Activated CD4-positive, alpha-beta T cell treated with anti-CD3 and anti-CD28 coated beads, Interleukin-10, Interleukin-2, amounts not matched to agents 100 ng/mL and 50 ng/mL, durations not matched to agents 16 hours and 8 hours (primary cell): ENCODE measurements at regions not wholly inside any gene's neighbourhood (a gene's known extent, or its start where the extent isn't known, plus 50 kb on each side); places are given as distances from the start of the nearest gene placed in this dataset.
"Not testable (repeated sequence)": the region's sequence is repeated elsewhere in the genome, so short reads cannot be mapped to it uniquely, and the experiment has no call there.

Experiments
- DNase-seq: peaks from one replicate; pipeline ENCODE4 v3.0.0-alpha.2; 2020

DNA sequence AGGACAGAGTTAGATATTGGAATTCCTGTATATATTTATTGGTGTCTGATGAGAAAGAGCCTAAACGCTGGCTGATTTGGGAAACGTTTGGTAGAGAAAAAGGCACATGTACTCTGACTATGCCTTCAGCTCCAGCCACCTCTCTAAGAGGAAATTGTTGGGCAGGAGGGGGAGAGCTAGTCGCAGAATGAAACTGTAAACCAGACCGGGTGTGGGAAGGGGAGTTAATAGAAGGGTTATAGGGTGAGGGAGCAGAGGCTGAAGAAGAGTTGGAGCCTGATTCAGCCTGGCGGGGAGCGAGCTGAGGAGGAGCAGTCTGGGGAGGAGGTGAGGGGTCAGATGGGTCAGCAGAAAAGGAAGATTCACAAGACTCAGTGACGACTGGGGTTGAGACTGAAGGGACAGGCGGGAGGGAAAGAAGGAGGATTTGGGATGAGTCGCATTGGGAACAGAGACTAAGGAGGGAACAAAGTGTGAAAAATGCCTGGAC is 54.2 kb upstream of the RHOU start:
- DNase-seq = not testable (repeated sequence)

DNA sequence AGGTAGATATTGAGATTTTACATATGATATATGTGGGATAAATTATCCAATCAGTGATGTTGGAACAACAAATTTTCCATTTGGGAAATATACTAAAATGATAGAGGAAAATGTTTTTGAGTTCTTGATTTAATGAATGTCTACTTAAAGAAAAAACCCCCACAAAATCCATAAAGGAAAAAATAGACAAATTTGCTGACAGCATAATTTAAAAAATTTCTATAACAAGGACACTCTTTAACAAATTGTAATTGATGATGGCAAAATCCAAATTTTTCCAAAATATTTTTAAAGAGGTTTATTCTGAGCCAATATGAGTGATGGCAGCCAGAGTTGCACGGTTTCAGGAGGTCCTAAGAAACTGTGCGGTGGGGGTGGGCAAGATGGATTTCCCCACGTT is 51.9 kb upstream of the RHOU start:
- no peak for DNase-seq

DNA sequence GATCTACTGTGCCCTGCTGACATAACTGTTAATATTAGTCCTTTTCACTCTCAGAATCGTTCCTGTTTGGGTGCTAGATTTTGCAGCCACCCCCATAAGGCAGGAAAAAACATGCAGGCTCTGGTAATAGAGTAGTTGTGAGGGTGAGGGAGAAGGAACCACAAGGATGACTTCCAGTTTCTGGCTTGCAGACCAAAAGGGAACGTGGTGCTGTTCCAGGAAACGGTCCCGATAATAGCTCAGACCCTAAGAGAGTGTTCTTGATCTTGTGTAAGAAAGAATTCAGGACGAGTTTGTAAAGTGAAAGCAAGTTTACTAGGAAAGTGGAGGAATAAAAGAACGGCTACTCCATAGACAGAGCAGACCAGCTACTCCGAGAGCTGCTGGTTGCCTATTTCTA is 50.7 kb upstream of the RHOU start:
- DNase-seq = no peak

DNA sequence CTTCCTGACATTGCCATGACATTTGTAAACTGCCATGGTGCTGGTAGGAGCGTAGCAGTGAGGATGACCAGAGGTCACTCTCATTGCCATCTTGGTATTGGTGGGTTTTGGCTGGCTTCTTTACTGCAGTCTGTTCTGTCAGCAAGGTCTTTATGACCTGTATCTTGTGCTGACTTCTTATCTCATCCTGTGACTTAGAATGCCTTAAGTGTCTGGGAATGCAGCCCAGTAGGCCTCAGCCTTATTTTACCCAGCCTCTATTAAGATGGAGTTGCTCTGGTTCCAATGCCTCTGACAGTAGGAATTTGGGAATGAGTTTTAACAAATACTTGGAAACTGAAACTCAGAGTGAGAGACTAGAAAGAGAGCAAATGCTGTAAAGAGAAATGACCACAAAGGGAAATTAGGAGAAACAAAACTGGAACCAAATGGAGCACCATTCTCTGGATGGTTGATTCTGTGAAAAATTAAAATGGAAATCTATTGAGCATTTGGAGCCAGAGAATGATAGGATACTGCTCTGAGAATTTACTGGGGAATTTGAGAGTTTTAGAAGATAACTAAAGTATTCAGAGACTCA is 50.1 kb upstream of the RHOU start:
- no peak for DNase-seq
